ENCODE measurements at regions not wholly inside any gene's neighbourhood (a gene's known extent, or its start where the extent isn't known, plus 50 kb on each side); places are given as distances from the start of the nearest gene placed in this dataset.

GRCh38 chr6:119802464-119802863 lies 452.9 kb upstream of the MAN1A1 start (continued):
- TF ChIP-seq CREB1 (CRISPR knock-in tag; IDR thresholded peaks at IDR 0.05; ENCODE audit: low read depth) (no peak), JUNB (IDR thresholded peaks at IDR 0.05; ENCODE audit: unreplicated experiment) (no peak), ZNF462 (CRISPR knock-in tag; IDR thresholded peaks at IDR 0.05) (no peak), ZNF331 (CRISPR knock-in tag; IDR thresholded peaks at IDR 0.05; ENCODE audit: low read depth) (no peak)

GRCh38 chr6:119801056-119801455 lies 451.5 kb upstream of the MAN1A1 start:
- no peaks in the 10 kb centered on the region for H3K79me2 ChIP-seq (replicated peaks; ENCODE audit: insufficient read depth)
- H3K27ac ChIP-seq (ENCODE audit: low read depth) = no peak overlapping the region
- DNase-seq (ENCODE audit: low spot score) (no peak), ATAC-seq (no peak)
- H3K27me3 Mint-ChIP-seq (ENCODE audit: insufficient read depth, low read depth, poor library complexity) = no peaks in the 10 kb centered on the region
- peaks cover 7% of the 10 kb centered on the region; the same call in 1 of the 2 replicates for H3K4me1 ChIP-seq (ENCODE audit: insufficient read depth)
- H3K4me2 ChIP-seq = no peak overlapping the region
- no peaks in the 10 kb centered on the region for H3K27me3 ChIP-seq (ENCODE audit: insufficient read depth)
- peaks cover 8% of the 10 kb centered on the region; the same call in 2 of the 3 replicates for H3K4me1 Mint-ChIP-seq
- H3K36me3 ChIP-seq (ENCODE audit: insufficient read depth) = no peaks in the 10 kb centered on the region
- H4K20me1 ChIP-seq (replicated peaks; ENCODE audit: insufficient read depth) = no peaks in the 10 kb centered on the region
- H3F3A ChIP-seq (replicated peaks; ENCODE audit: low read depth) = no peaks in the 10 kb centered on the region
- no peaks in the 10 kb centered on the region for H3K9me3 Mint-ChIP-seq
- H2AFZ ChIP-seq = no peak overlapping the region
- no peak overlapping the region for H3K27ac Mint-ChIP-seq
- no peak overlapping the region for H3K4me3 Mint-ChIP-seq
- no peak overlapping the region for H3K4me3 ChIP-seq
- H3K9me2 ChIP-seq (ENCODE audit: insufficient read depth) = no peaks in the 10 kb centered on the region
- no peaks in the 10 kb centered on the region for H3K36me3 Mint-ChIP-seq (ENCODE audit: low read depth)
- no peak for TF ChIP-seq POLR2AphosphoS5 (IDR thresholded peaks at IDR 0.05; ENCODE audit: low read depth)
- TF ChIP-seq REST (IDR thresholded peaks at IDR 0.05; ENCODE audit: unreplicated experiment) = no peak
- no peak for TF ChIP-seq JUNB (IDR thresholded peaks at IDR 0.05; ENCODE audit: unreplicated experiment)
- no peak for TF ChIP-seq ZNF462 (CRISPR knock-in tag; IDR thresholded peaks at IDR 0.05)
